ENCODE measurements at regions not wholly inside any gene's neighbourhood (a gene's known extent, or its start where the extent isn't known, plus 50 kb on each side); places are given as distances from the start of the nearest gene placed in this dataset. TPM values are rescaled to one million over a fixed set of nuclear protein-coding genes. Genes with fewer than 3 reads are reported as not detected.
"Not testable (repeated sequence)": the region's sequence is repeated elsewhere in the genome, so short reads cannot be mapped to it uniquely, and the experiment has no call there.

DNA sequence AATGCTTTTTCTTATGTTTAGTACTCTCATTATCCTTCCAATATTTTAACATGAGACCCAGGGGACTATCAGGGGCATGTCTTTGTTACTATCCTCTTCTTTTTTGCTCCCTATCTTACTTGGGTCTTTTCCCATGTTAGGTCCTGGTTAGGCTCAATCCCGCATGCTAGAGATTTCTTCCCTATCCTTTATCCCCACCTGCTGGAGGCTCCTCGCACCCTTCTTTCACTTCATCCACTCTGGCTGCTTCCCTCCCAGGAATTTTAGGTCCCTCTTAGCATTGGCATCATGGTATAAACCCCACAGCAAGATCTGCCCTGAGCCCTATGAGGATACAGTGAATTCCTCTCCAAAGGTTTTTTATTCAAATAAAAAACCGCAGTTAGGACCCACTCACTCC, 567.3 kb downstream of the ANKRD30B start:
- H3K4me3 ChIP-seq (ENCODE audit: low read depth, low read length); DNase-seq (ENCODE audit: low read depth): not testable (repeated sequence)

GRCh38 chr18:15318655-15319054, 570.7 kb downstream of the ANKRD30B start:
- H3K4me3 ChIP-seq (ENCODE audit: low read depth, low read length); DNase-seq (ENCODE audit: low read depth): not testable (repeated sequence)

DNA sequence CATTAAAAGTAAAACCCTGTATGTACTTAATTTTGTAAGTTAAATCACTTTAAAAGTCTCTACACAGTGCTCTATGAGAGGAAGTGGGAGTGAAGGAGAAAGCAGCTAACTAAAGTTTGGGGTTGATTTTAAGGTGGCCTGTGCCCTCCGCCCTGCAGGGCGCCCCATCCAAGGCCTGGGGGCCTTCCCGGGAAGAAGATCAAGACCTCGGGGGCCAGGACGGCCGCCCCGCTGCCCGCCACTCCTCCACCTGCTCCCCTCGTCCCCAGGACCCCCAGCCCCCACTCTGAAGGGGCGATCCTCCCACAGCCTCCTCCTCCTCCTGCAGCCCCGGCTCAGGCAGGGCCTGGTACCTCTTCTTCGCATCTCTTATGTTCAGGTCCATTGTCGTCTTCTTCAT, 581.7 kb downstream of the ANKRD30B start:
- DNase-seq (ENCODE audit: low read depth); H3K4me3 ChIP-seq (ENCODE audit: low read depth, low read length): not testable (repeated sequence)

DNA sequence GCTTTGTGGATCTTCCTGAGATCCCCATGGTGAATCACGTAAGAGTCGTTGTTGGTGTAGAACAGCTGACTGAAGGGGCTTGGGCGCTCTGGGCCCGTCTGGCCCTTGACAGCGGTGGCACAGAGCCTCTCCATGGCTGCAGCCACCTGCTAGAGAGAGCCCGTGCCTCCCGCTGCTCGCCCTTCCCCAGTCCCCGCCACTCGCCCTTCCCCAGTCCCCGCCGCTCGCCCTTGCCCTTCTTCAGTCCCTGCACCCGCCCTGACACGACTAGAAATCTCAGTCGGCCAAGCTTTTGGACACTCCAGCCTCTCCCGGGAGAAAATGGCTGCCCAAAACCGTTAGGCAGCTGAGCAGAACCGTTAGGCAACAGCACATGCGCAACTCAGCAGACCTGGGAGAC, 582.2 kb downstream of the ANKRD30B start:
- H3K4me3 ChIP-seq (ENCODE audit: low read depth, low read length); DNase-seq (ENCODE audit: low read depth): not testable (repeated sequence)

GRCh38 chr18:15330600-15330999, 582.6 kb downstream of the ANKRD30B start:
- H3K4me3 ChIP-seq (ENCODE audit: low read depth, low read length); DNase-seq (ENCODE audit: low read depth): not testable (repeated sequence)

DNA sequence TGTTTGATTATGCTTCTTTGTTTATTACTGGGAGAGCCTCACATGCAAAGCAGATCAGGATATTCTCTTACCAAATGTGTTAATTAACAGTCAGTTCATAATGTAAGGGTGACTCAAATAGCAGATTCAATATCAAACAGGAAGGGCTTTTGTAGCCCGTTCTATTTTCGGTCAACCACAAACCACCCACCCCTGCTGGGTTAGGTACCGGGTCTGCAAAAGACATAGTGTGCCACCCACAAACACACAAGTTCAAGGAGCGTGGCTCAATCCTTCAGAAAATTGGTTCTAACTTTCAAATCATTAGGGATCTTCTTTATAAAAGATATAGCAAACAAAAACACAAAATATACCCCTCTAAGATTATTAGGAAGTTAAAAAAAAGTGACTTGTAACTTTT, 627.7 kb downstream of the ANKRD30B start:
- DNase-seq (ENCODE audit: low read depth); H3K4me3 ChIP-seq (ENCODE audit: low read depth, low read length): not testable (repeated sequence)

- not testable (repeated sequence) for H3K4me3 ChIP-seq (ENCODE audit: low read depth, low read length)
- peak; percentile 18 for DNase-seq (ENCODE audit: low read depth)
These were observed 659.9 kb downstream of the ANKRD30B start for GRCh38 chr18:15407874-15408273.

Small RNA genes in the stretch of these regions (small RNA-seq; reads per million reads assigned to genes)
- not detected for gene RNU6-721P
